GM19468 (cell line): ENCODE measurements at regions not wholly inside any gene's neighbourhood (a gene's known extent, or its start where the extent isn't known, plus 50 kb on each side); places are given as distances from the start of the nearest gene placed in this dataset.
A peak's percentile ranks its signal among the peaks of the same experiment; 100 is the strongest.

Source experiments
- ATAC-seq: cut with Tn5 transposase; IDR thresholded peaks from one replicate; pipeline ENCODE4 v1.9.1; 2021; ENCODE audit warnings: mild to moderate bottlenecking, moderate library complexity, moderate number of reproducible peaks; ENCODE audit not compliant: unreplicated experiment; ENCODE audit errors: extremely low read depth

DNA sequence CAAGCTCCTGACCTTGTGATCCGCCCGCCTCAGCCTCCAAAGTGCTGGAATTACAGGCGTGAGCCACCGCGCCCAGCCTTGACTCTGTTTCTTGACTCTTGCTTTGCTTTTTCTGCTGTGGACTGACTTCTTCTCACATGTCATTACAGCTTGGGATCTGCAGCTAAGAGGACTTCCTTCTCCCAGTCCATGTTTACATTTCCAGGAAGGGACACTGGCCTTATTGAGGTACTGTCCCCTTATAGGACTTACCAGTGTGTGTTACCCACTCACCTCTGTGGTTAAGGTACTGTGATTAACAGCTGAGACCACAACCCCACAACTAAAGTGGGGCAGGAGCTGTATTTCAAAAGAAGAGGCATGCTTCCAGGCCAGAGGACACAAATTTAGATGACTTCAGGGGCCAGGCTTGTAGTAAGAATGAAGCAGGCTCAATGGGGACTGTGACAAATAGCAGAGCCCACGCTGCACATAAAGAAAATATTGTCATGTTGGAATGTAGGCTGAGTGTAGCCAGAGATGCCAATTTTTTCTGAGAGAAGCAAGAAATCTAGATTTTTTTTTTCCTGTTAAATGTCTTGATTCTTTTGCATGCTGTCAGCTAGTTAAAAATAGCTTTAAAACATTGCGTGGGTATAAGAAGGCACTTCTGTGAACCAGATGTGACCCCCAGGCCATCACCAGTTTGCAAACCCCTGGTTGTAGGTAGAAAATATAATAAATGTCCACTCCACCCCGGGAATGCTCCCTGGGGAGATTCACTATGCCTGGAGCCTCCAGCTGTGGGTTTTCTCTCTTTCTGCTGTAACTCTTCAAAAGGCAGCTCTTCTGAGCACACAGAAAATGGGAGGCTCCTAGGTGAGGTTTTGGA is 75.0 kb downstream of the PTPDC1 start:
- ATAC-seq: no peak

DNA sequence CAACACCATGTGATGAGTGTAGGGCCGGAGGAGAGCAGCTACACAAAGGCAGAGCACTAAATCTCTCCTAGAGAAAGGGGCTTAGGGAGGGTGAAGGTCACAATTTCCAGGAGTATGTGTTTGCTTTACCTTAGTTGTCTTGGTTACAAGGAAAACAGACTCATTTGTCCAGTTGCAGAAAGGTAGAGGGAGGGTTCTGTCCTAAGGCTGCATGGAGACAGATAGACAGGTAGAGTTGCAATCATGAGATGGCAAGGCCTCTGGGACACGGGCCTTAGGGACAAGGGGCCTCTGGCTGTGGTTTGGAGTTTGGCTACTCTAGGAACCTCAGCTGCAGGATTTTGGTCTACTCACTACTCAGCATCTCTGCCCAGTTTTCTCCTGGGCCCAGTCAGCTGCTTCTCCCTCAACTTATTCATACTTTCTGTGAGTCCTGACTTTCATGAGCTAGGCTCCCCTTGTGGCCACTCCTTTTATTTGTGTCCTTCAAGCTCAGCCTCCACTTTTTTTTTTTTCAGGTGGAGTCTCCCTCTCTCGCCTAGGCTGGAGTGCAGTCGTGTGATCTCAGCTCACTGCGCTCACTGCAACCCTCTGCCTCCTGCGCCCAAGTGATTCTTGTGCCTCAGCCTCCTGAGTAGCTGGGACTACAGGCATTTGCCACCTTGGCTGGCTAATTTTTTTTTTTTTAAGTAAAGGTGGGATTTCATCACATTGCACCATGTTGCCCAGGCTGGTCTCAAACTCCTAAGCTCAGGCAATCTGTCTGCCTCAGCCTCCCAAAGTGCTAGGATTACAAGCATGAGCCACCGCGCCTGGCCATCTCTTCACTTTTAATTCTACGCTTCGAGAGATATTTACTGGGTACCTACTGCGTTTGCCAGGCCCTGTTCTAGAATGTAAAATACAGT is 76.6 kb downstream of the PTPDC1 start:
- ATAC-seq: no peak

DNA sequence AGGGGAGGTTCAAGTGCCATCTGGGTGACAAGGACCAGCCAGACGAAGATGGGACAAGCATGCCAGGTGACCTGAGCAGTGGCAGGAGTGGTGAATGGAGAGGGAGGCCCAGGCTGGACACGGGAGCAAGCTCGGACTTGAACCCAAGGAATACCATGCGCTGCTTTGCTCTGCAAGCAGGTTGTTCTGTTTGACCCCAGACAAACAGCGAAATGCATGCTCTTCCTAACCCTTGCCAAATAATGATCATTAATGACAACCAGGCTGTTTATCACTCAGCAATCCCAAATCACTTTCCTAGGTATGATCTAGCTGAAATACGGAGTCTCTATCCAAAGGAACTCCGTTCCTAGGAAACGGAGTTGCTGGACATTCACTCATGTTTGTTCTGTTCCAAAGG is 77.4 kb downstream of the PTPDC1 start:
- ATAC-seq: no peak

DNA sequence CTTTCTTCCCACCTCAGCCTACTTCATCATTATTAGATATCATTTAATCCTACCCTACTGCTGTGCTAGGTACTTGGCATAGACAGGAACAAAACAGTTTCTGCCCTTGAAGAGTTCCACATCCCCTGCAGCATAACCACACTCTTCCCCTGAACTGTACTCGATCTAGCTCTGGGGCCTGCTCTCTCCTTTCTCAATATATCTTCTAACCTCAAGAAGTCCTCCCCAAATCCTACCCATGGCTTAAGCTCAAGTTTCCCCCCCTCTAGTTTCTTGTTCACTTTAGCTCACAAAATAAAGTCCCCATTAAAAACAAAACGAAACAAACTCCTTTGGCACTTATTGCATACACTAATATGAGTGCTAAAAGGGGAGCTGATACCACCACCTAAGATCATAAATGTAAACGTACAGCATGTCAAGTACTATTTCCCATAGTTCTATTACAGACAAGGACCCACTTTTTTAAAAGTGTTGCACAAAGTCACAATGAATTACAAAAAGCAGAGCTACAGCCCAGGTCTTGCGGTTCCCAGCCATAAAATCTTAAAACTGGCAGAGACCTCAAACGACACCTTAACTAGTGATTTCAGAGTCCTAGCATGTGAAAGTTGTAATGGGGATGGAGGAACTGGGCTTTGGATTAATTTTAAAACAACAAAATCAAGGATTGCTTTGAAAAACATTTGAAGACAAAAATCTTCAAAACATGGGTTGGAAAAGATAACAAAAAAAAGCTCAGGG is 80.7 kb downstream of the PTPDC1 start:
- ATAC-seq: no peak

DNA sequence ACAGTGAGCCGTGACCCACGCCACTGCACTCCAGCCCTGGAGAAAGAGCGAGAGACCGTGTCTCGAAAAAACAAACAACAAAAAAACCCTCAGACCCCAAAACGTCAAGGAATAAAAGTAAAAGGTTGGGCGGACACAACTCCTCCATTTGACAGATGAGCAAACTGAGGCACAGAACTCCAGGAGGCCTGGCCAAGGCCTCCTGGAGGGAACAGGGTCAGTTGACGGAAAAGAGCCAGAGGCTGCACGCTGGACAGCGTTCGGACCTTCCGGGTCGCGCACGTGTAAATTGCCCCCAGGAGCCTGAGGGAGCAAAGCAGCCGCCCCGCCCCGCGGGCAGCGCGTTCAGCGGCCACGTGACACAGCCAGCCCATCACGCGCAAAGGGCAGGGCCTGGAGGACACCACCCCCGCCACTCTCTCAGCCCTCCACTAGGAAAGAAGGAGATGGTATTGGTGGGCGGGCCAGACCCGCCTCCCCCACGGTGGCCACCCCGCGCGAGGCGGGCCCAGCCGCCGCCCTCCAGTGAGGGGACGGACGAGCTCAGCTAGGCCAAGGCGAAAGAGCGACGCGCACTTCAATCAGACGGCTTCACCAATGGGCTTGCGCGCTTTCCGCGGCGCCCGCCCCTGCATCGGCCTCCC is 81.5 kb downstream of the PTPDC1 start:
- ATAC-seq: peak; percentile 93

DNA sequence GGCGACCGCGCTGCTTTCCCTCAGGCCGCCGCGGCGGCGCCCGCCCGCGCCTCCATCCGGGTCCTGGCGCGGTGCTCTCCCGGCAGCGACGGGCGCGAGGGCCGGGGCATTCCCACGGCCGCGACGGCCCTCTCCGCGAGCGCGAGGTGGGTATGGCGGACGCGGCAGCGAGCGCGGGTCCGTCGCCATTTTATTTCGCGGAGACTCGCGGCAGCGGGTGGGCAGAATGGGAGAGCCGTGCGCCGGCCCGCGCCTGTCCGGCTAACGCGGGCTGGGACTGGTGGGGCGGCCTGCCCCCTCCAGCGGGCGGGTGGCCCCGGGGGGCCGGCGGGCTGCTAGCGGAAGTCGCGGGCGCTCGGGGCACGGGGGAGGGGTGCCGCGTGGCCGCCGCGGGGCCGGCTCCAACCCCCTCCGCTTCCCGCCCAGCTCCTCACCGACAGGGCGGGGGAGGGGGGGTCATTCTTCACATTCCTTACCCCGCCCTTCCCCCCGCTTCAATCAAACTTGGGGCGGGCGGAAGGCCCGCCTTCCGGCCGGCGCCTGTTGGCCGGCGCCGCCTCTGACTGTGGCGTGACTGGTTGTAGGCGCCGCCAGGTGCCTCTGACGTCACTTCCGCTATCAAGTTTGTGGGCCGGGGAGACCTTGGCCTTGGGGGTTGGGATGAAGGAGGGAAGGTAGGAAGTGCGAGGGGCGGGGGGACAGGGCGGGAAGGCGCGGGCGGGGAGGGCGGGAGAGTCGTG is 82.1 kb downstream of the PTPDC1 start:
- ATAC-seq: peak; percentile 54

DNA sequence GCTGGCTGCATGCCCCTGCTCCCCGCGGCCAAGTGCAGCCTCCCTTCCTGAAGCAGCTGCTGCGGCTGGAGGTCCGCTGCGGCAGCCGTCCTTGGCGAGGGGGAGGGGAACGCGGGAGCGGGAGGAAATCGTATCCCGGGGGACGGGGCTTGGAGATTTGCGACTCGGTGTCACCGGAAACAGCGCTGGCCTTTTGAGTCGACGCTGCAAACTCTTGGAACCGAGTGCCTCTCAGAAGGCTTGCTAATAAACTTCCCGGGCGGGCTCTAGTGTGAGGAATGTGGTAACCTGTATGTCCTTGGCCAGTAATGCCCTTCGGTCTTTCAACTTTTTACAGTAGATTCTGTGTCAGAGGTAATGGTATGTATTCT is 82.7 kb downstream of the PTPDC1 start:
- no peak for ATAC-seq

DNA sequence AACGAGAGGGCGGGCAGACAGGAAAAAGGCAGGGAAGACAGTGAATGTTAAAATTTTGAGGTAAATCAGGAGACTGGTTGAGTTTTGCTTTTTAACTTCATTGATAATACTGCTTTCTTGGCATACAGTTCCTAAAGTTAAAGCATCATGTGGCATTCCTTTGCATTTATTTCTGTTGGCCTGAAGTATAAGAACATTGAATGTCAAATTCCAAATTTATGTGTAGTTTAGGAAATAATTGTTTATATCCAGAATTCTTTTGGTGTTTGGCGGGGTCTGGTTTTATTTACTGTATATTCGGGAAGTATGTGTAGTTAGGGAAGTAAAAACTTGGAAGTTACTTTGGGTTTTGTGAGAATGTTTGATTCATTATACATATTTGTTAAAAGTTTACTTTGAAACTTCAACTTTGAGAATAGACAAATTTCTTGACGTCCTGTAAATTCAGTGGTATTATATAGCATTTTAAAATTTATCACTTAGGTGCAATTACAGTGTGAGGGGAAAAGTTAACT is 83.2 kb downstream of the PTPDC1 start:
- ATAC-seq: no peak

DNA sequence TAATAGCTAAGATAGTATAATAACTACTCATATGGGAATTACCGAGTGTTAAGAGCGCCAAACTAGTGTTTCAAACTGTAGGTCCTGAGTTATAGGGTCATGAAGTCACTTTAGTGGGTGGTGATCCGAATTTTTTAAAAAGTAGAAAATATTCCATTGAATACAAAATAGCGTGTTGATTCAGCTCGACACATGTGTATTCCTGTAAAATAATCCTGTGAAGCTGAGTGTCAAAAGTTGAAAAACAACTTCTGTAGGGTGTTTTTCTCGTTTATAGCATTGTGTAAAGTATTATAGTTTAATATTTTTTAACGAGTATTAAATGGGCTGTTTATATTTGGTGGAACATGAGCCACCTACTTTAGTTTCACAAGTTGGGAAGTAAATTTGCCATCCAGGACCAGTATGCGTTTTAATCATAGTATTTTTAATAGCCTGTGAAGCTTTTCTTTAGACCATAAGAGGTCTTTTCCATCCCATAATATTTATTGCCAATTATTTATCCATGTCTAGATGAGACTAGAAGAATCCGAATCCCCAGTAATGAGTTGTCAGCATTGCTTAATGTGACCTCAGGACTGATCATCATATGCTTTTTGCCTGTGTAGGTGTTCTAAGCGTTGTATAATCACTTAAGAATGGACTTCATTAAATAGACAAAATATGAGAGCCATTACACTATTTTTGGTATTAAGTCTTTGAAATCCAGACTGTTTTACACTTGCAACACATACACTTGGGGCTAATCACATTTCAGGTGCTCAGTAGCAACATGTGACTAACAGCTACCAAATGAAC is 84.1 kb downstream of the PTPDC1 start:
- ATAC-seq: no peak

DNA sequence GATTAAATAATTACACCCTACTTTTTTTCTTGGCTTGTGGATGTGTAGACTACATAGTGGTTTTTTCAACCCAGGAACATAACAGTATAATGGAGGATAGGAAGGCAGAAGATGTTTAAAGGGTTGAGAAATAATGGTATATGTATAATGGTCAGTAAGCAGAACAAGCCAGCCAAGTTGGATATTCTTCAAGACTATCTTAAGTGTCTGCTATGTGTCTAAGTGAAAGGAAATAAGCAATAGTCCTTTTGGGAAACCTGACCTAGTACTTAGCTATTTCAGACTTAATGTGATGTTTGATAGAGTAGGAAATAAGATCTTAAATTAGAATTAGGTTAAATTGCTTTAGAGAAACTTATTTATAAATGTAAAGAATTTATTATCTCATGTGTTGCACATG is 85.7 kb downstream of the PTPDC1 start:
- ATAC-seq: no peak

DNA sequence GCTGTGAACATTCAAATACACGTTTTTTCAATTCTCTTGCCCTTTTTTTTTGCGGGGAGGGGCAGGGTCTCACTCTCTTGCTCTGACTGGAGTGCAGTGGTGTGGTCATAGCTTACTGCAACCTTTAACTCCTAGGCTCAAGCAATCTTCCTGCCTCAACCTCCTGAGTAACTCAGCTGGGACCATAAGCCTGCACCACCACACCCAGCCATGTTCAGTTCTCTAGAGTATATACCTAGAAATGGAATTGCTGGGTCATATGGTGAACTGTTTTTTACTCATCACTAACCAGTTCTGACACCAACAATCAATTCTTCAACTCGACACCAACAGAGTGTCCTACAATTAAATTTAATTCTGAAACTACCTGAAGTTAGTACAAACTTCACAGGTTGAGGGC is 85.5 kb upstream of the ZNF169 start:
- ATAC-seq: no peak

DNA sequence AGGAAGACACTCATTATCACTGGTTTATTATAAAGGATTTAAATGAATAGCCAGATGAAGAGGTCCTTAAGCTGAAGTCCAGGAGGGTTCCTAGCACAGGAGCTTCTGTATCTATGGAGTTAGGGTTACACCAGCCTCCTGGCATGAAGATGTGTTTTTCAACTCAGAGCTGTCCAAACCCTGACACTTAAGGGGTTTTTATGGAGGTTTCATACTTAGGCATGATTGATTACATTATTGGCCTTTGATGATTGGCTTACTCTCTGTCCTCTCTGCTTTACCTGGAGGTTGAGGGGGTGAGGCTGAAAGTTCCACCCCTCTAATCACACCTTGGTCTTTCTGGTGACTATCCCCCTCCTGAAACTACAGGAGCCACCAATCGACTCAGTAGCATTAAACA is 84.9 kb upstream of the ZNF169 start:
- no peak for ATAC-seq

DNA sequence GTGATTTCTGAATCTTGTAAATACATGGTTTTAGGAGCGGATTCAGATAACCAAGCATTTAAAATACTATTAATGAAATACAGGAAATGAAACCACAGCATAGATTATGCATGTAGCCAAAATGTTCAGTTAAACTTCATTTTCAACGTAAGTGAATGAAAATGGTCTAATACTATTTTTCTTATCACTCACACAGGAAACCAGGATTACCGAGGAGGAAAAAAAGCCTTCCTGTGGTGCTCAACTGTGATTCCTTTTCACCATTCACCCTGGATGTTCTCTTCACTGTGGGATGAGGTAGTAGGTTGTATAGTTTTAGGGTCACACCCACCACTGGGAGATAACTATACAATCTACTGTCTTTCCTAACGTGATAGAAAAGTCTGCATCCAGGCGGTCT is 83.4 kb upstream of the ZNF169 start:
- no peak for ATAC-seq

DNA sequence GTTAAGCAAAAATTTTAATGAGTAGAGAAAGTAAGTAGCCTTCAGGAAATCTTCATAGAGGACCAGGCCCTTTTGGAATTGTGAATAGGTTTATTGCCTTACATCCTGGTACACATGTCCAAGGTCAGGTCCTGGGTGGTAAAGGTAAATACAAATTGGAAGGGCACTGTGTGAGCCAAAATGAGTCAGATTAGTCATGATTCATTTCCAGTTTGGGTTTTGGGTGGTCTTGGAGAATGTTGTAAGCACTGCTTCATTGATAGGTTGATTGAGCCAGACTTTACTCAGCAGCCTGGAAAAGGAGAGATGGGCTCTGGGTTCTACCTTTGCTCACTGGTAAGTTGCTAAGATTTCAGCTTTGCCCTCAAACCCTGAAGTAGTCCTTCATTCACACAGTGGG is 82.5 kb upstream of the ZNF169 start:
- ATAC-seq: no peak

DNA sequence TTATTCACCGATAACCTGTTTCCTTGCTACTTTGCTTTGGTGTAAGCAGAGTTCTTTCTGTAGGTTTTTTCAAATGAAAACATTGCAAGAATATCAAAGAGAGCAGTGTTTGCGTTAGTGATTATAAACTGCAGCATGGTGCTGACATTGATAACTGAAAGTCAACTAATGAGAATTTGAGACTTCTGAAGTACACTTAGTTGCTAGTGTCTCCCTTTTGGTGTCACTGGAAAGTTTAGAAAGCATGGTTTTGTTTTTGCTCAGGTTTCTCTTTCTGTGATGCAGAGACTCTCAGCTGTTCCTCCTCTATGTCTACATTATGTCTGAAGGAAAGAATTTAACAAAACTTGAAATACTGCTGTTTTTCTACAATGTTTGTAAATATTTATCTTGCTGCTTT is 80.2 kb upstream of the ZNF169 start:
- no peak for ATAC-seq

DNA sequence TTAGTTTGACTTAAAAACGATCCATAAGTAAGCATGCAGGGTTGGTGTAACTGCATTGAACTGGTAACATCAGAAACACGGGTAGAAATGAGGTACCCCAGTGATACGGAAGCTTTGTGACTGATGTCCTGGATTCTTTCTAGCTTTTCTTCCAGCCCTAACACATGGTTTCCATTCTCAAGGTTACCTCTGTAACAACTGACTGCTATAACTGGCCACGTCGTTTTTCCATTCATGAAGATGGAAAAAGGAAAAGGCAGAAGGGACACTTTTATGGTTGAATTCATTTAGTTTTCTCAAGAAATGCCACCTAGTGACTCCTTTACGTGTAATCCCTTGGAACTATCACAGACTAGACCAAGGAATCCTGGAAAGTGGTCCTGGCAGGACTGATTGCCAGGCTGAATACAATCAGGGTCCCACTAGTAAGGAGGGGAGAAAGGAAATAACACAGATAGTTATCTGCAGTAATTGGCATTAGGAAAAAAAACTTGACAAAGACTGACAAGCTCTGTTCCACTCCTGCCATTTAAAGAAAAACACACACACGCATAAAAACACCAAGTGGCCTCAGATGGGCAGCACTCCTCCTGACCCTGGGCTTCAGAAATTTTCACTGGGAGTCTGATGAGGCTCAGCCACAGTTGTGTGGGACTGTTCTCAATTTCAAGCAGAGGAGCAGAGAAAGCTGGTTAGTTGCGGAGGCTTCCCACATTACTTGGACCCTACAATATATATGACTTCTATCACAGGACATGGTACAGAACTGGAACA is 77.5 kb upstream of the ZNF169 start:
- no peak for ATAC-seq

DNA sequence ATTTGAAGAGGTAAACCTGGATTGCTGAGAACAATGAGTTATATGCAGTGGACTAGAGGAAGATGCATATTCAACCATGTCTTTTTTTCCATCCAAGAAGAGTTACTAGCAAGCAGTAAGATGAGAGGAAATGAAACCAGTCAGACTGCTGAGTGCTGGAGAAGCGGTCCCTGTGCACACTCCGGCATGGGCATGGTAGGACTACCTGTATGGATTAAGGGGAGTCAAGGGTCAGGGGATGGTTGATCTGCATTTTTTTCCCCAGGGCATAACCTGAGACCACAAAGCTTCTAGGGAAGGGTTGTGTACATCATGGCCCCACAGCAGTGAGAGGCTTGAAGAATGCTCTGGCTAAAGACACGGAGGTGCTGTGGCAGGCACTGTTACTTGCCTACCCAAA is 76.6 kb upstream of the ZNF169 start:
- no peak for ATAC-seq
